ENCODE measurements at regions not wholly inside any gene's neighbourhood (a gene's known extent, or its start where the extent isn't known, plus 50 kb on each side); places are given as distances from the start of the nearest gene placed in this dataset.

DNA sequence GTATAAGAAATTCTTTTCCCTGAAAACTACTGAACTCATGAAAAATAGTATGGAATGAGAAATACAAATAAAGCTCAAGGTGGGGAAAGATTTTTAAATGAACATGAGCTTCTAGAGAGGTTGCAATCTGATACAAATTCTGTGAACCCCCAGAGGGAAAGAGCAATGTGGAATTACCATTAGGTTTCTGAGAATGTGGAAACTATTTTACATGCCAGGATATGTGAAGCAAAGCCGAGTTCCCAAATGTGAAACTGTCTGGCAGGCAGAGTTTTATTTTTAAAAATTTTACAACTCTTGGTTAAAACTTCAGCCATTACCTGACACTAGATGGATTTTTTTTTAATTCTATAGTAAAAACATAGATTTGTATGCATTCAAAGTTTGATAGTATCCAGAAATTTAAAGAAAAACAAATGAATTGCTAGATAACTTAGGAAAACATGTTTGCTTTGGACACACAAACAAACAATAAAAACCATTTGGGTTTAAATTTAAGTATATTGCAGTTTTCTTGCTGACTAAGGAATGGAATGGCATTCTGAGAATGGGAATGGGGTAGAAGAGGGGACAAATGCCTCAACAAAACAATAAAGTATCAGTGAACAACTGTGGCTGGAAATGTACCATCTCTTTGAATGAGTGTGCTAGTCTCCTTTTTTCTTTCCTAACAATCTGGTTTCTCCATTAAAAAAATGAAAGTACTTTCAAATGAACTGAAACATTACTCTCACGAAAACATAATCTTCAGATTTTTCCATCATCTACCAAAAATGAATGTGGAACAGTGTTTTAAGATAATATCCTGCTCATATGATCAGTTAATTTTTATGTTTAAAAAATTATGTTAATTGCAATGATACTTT, 99.6 kb downstream of the PCDH18 start:
- H3K9ac ChIP-seq (ENCODE audit: low read depth in 1 of 2, low read length in 2 of 2): no peak overlapping the region
- no peaks in the 10 kb centered on the region for H3K4me1 ChIP-seq (ENCODE audit: control insufficient read depth in 2 of 2, insufficient read depth in 2 of 2, low read length in 2 of 2)
- no peaks in the 10 kb centered on the region for H3K9me3 ChIP-seq (ENCODE audit: control insufficient read depth in 2 of 2, low read length in 2 of 2)
- H3K36me3 ChIP-seq (ENCODE audit: control insufficient read depth in 2 of 2, insufficient read depth in 2 of 2, low read length in 2 of 2): no peaks in the 10 kb centered on the region
- H3K4me3 ChIP-seq (ENCODE audit: low read length in 2 of 2): no peak overlapping the region
- H3K27me3 ChIP-seq (ENCODE audit: control insufficient read depth in 2 of 2, insufficient read depth in 2 of 2, low read length in 2 of 2): no peaks in the 10 kb centered on the region
- no peak overlapping the region for H3K27ac ChIP-seq (ENCODE audit: low read depth in 2 of 2, low read length in 2 of 2)

DNA sequence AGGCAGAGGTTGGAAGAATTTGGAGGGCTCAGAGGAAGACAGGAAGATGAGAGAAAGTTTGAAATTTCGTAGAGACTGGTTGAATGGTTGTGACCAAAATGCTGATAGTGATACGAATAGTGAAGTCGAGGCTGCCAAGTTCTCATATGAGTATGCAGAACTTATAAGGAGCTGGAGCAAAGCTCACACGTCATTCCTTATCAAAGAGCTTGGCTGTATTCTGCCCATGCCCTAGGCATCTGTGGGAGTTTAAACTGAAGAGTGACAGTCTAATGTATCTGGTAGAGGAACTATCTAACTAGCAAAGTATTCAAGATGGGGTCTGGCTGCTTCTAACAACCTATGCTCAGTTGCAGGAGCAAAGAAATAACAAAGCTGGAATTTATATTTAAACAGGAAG, 102.1 kb downstream of the PCDH18 start:
- H3K36me3 ChIP-seq (ENCODE audit: control insufficient read depth in 2 of 2, insufficient read depth in 2 of 2, low read length in 2 of 2): no peaks in the 10 kb centered on the region

DNA sequence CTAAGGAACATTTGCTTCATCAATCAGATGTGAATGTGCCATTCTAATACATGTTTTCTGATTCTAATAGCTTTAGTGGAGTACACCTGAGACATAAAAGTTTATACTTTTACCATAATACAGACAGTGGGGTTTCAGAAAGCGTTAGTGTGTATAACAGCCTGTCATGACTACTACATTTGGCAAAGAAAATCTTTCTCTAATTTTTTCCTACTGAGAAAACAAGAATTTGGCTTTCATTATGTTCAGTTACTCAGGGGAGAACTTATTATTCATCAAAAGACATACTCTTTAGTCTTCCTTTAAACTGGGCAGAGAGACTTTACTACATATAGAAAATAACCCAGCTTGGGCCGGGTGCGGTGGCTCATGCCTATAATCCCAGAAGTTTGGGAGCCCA, 104.9 kb downstream of the PCDH18 start:
- Histone ChIP-seq H3K9ac (ENCODE audit: low read depth in 1 of 2, low read length in 2 of 2) (no peak overlapping the region), H3K9me3 (ENCODE audit: control insufficient read depth in 2 of 2, low read length in 2 of 2) (no peaks in the 10 kb centered on the region), H3K4me3 (ENCODE audit: low read length in 2 of 2) (no peak overlapping the region), H3K4me1 (ENCODE audit: control insufficient read depth in 2 of 2, insufficient read depth in 2 of 2, low read length in 2 of 2) (no peaks in the 10 kb centered on the region), H3K27me3 (ENCODE audit: control insufficient read depth in 2 of 2, insufficient read depth in 2 of 2, low read length in 2 of 2) (no peaks in the 10 kb centered on the region), H3K27ac (ENCODE audit: low read depth in 2 of 2, low read length in 2 of 2) (no peak overlapping the region), H3K36me3 (ENCODE audit: control insufficient read depth in 2 of 2, insufficient read depth in 2 of 2, low read length in 2 of 2) (no peaks in the 10 kb centered on the region)

More for the DNA sequence above, 102.1 kb downstream of the PCDH18 start:
- H3K27ac ChIP-seq (ENCODE audit: low read depth in 2 of 2, low read length in 2 of 2): no peak overlapping the region
- no peaks in the 10 kb centered on the region for H3K4me1 ChIP-seq (ENCODE audit: control insufficient read depth in 2 of 2, insufficient read depth in 2 of 2, low read length in 2 of 2)
- H3K4me3 ChIP-seq (ENCODE audit: low read length in 2 of 2): no peak overlapping the region
- no peaks in the 10 kb centered on the region for H3K27me3 ChIP-seq (ENCODE audit: control insufficient read depth in 2 of 2, insufficient read depth in 2 of 2, low read length in 2 of 2)
- no peaks in the 10 kb centered on the region for H3K9me3 ChIP-seq (ENCODE audit: control insufficient read depth in 2 of 2, low read length in 2 of 2)
- no peak overlapping the region for H3K9ac ChIP-seq (ENCODE audit: low read depth in 1 of 2, low read length in 2 of 2)

DNA sequence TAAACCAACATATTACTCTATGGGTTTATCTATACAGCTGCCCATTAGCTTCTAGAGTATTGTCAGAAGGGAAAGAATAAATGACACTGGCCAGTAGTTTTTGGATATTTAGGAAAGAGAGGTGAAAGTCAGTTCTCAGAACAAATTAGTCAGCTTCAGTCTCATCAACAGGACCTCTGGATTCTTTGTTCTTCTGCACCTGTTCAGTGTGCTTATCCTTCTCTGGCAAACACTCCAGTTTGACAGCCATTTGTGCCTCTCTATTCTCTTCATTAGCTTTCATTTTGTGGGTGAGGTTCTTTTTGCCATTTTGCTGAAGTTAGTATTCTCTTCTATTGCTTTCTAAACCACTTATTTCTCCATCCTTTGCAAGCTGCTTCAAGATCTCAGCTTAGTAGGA, 107.0 kb downstream of the PCDH18 start:
- Histone ChIP-seq H3K27me3 (ENCODE audit: control insufficient read depth in 2 of 2, insufficient read depth in 2 of 2, low read length in 2 of 2) (no peaks in the 10 kb centered on the region), H3K4me3 (ENCODE audit: low read length in 2 of 2) (no peak overlapping the region), H3K4me1 (ENCODE audit: control insufficient read depth in 2 of 2, insufficient read depth in 2 of 2, low read length in 2 of 2) (no peaks in the 10 kb centered on the region), H3K9ac (ENCODE audit: low read depth in 1 of 2, low read length in 2 of 2) (no peak overlapping the region), H3K9me3 (ENCODE audit: control insufficient read depth in 2 of 2, low read length in 2 of 2) (no peaks in the 10 kb centered on the region), H3K36me3 (ENCODE audit: control insufficient read depth in 2 of 2, insufficient read depth in 2 of 2, low read length in 2 of 2) (no peaks in the 10 kb centered on the region), H3K27ac (ENCODE audit: low read depth in 2 of 2, low read length in 2 of 2) (no peak overlapping the region)

DNA sequence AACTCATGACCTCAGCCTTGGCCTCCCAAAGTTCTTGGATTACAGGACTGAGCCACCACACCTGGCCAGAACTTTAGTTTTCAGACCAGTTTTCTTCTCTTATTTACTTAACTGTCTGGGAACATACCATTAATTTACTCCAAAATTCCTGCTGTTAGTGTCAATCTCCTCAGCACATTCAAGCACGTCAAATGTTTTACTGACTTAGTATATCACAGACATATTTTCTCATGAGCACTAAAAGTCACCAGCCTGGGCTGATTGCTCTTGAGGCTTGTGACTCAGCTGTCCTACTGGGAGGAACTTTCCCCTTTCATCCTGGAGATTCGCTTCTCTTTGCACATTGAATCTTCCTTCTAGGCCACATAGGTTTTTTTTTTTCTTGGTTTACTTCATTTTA, 109.6 kb downstream of the PCDH18 start:
- no peaks in the 10 kb centered on the region for H3K9me3 ChIP-seq (ENCODE audit: control insufficient read depth in 2 of 2, low read length in 2 of 2)
- no peak overlapping the region for H3K4me3 ChIP-seq (ENCODE audit: low read length in 2 of 2)
- H3K9ac ChIP-seq (ENCODE audit: low read depth in 1 of 2, low read length in 2 of 2): no peak overlapping the region
- no peaks in the 10 kb centered on the region for H3K36me3 ChIP-seq (ENCODE audit: control insufficient read depth in 2 of 2, insufficient read depth in 2 of 2, low read length in 2 of 2)
- no peak overlapping the region for H3K27ac ChIP-seq (ENCODE audit: low read depth in 2 of 2, low read length in 2 of 2)
- H3K4me1 ChIP-seq (ENCODE audit: control insufficient read depth in 2 of 2, insufficient read depth in 2 of 2, low read length in 2 of 2): no peaks in the 10 kb centered on the region
- H3K27me3 ChIP-seq (ENCODE audit: control insufficient read depth in 2 of 2, insufficient read depth in 2 of 2, low read length in 2 of 2): no peaks in the 10 kb centered on the region

DNA sequence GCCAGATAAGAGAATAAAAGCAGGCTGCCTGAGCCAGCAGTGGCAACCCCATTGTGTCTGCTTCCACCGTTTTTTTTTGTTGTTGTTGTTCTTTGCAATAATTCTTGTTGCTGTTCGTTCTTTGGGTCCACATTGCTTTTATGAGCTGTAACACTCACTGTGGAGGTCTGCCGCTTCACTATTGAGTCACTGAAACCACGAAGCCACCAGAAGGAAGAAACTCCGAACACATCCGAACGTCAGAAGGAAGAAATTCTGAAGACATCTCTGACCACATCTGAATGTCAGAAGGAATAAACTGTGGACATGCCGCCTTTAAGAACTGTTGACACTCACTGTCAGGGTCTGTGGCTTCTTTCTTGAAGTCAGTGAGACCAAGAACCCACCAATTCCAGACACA, 110.5 kb downstream of the PCDH18 start:
- no peak overlapping the region for H3K4me3 ChIP-seq (ENCODE audit: low read length in 2 of 2)
- no peak overlapping the region for H3K27ac ChIP-seq (ENCODE audit: low read depth in 2 of 2, low read length in 2 of 2)
- no peaks in the 10 kb centered on the region for H3K36me3 ChIP-seq (ENCODE audit: control insufficient read depth in 2 of 2, insufficient read depth in 2 of 2, low read length in 2 of 2)

GRCh38 chr4:137420901-137421396, 111.3 kb downstream of the PCDH18 start:
- Histone ChIP-seq H3K4me3 (ENCODE audit: low read length in 2 of 2) (no peak overlapping the region), H3K27ac (ENCODE audit: low read depth in 2 of 2, low read length in 2 of 2) (no peak overlapping the region), H3K36me3 (ENCODE audit: control insufficient read depth in 2 of 2, insufficient read depth in 2 of 2, low read length in 2 of 2) (no peaks in the 10 kb centered on the region), H3K4me1 (ENCODE audit: control insufficient read depth in 2 of 2, insufficient read depth in 2 of 2, low read length in 2 of 2) (no peaks in the 10 kb centered on the region), H3K9me3 (ENCODE audit: control insufficient read depth in 2 of 2, low read length in 2 of 2) (no peaks in the 10 kb centered on the region), H3K9ac (ENCODE audit: low read depth in 1 of 2, low read length in 2 of 2) (no peak overlapping the region), H3K27me3 (ENCODE audit: control insufficient read depth in 2 of 2, insufficient read depth in 2 of 2, low read length in 2 of 2) (no peaks in the 10 kb centered on the region)

More for the DNA sequence above, 110.5 kb downstream of the PCDH18 start:
- Histone ChIP-seq H3K9ac (ENCODE audit: low read depth in 1 of 2, low read length in 2 of 2) (no peak overlapping the region), H3K4me1 (ENCODE audit: control insufficient read depth in 2 of 2, insufficient read depth in 2 of 2, low read length in 2 of 2) (no peaks in the 10 kb centered on the region), H3K9me3 (ENCODE audit: control insufficient read depth in 2 of 2, low read length in 2 of 2) (no peaks in the 10 kb centered on the region), H3K27me3 (ENCODE audit: control insufficient read depth in 2 of 2, insufficient read depth in 2 of 2, low read length in 2 of 2) (no peaks in the 10 kb centered on the region)

DNA sequence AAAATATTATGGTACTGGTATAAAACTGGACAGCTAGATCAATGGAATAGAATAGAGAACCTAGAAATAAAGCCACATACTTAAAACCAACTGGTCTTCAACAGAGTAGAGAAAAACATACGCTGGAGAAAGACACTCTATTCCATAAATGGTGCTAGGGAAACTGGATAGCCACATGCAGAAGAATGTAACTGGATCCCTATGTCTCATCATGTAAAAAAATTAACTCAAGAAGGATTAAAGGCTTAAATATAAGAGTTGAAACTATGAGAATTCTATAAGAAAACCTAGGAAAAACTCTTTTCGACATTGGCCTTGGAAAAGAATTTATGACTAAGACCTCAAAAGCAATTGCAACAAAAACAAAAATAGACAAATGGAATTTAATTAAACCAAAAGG, 114.6 kb downstream of the PCDH18 start:
- Histone ChIP-seq H3K27ac (ENCODE audit: low read depth in 2 of 2, low read length in 2 of 2) (no peak overlapping the region), H3K9ac (ENCODE audit: low read depth in 1 of 2, low read length in 2 of 2) (no peak overlapping the region), H3K4me3 (ENCODE audit: low read length in 2 of 2) (no peak overlapping the region), H3K36me3 (ENCODE audit: control insufficient read depth in 2 of 2, insufficient read depth in 2 of 2, low read length in 2 of 2) (no peaks in the 10 kb centered on the region), H3K4me1 (ENCODE audit: control insufficient read depth in 2 of 2, insufficient read depth in 2 of 2, low read length in 2 of 2) (no peaks in the 10 kb centered on the region), H3K27me3 (ENCODE audit: control insufficient read depth in 2 of 2, insufficient read depth in 2 of 2, low read length in 2 of 2) (no peaks in the 10 kb centered on the region), H3K9me3 (ENCODE audit: control insufficient read depth in 2 of 2, low read length in 2 of 2) (no peaks in the 10 kb centered on the region)

GRCh38 chr4:137414802-137415201, 117.5 kb downstream of the PCDH18 start:
- no peak overlapping the region for H3K27ac ChIP-seq (ENCODE audit: low read depth in 2 of 2, low read length in 2 of 2)

GRCh38 chr4:137408527-137409177, 123.6 kb downstream of the PCDH18 start:
- H3K27ac ChIP-seq (ENCODE audit: low read depth in 2 of 2, low read length in 2 of 2): no peak overlapping the region
- H3K36me3 ChIP-seq (ENCODE audit: control insufficient read depth in 2 of 2, insufficient read depth in 2 of 2, low read length in 2 of 2): no peaks in the 10 kb centered on the region
- no peaks in the 10 kb centered on the region for H3K27me3 ChIP-seq (ENCODE audit: control insufficient read depth in 2 of 2, insufficient read depth in 2 of 2, low read length in 2 of 2)
- no peak overlapping the region for H3K9ac ChIP-seq (ENCODE audit: low read depth in 1 of 2, low read length in 2 of 2)
- no peaks in the 10 kb centered on the region for H3K9me3 ChIP-seq (ENCODE audit: control insufficient read depth in 2 of 2, low read length in 2 of 2)
- H3K4me1 ChIP-seq (ENCODE audit: control insufficient read depth in 2 of 2, insufficient read depth in 2 of 2, low read length in 2 of 2): no peaks in the 10 kb centered on the region
- no peak overlapping the region for H3K4me3 ChIP-seq (ENCODE audit: low read length in 2 of 2)

More at GRCh38 chr4:137414802-137415201, 117.5 kb downstream of the PCDH18 start:
- H3K36me3 ChIP-seq (ENCODE audit: control insufficient read depth in 2 of 2, insufficient read depth in 2 of 2, low read length in 2 of 2): no peaks in the 10 kb centered on the region
- H3K4me1 ChIP-seq (ENCODE audit: control insufficient read depth in 2 of 2, insufficient read depth in 2 of 2, low read length in 2 of 2): no peaks in the 10 kb centered on the region
- H3K9me3 ChIP-seq (ENCODE audit: control insufficient read depth in 2 of 2, low read length in 2 of 2): no peaks in the 10 kb centered on the region
- H3K4me3 ChIP-seq (ENCODE audit: low read length in 2 of 2): no peak overlapping the region
- no peaks in the 10 kb centered on the region for H3K27me3 ChIP-seq (ENCODE audit: control insufficient read depth in 2 of 2, insufficient read depth in 2 of 2, low read length in 2 of 2)
- no peak overlapping the region for H3K9ac ChIP-seq (ENCODE audit: low read depth in 1 of 2, low read length in 2 of 2)

Data from mucosa of rectum (tissue), 2 donors.